SU-DHL-6 (cell line): ENCODE measurements at regions not wholly inside any gene's neighbourhood (a gene's known extent, or its start where the extent isn't known, plus 50 kb on each side); places are given as distances from the start of the nearest gene placed in this dataset.

Source experiments
- H2AFZ ChIP-seq: fragments of 200-600 bp; sonication (generic); 2 replicates; pipeline ENCODE4 v1.6.1; 2014; ENCODE audit warnings: low read depth, mild to moderate bottlenecking, moderate library complexity, mixed read lengths, antibody characterized with exemption, low read length; ENCODE audit not compliant: severe bottlenecking
- H3F3A ChIP-seq: fragments of 200-600 bp; shearing (Covaris generic); 2 replicates; pipeline ENCODE4 v1.6.0; 2016; ENCODE audit warnings: antibody characterized with exemption, mild to moderate bottlenecking; ENCODE audit not compliant: insufficient read depth
- H3K27ac ChIP-seq: fragments of 200-600 bp; sonication (generic); 2 replicates; pipeline ENCODE4 v1.5.1; 2016; ENCODE audit warnings: low read depth, mild to moderate bottlenecking, low read length, moderate library complexity, mixed read lengths
- H3K27me3 ChIP-seq: fragments of 200-600 bp; sonication (generic), shearing (Covaris generic); 2 replicates; pipeline ENCODE4 v1.6.0; 2014; ENCODE audit warnings: mild to moderate bottlenecking, low read length
- H3K36me3 ChIP-seq: fragments of 200-600 bp; sonication (generic); 2 replicates; pipeline ENCODE4 v1.6.1; 2014; ENCODE audit warnings: mild to moderate bottlenecking, low read length, mixed read lengths
- H3K4me2 ChIP-seq: fragments of 300-600, 200-600 bp; shearing (Covaris generic), sonication (generic); 2 replicates; pipeline ENCODE4 v1.6.0; 2014; ENCODE audit warnings: low read length, low read depth, mild to moderate bottlenecking; ENCODE audit not compliant: poor library complexity, severe bottlenecking
- H3K4me3 ChIP-seq: fragments of 200-600 bp; sonication (generic); 2 replicates; pipeline ENCODE4 v1.5.1; 2014; ENCODE audit warnings: antibody characterized with exemption, low read length, mild to moderate bottlenecking, mixed read lengths; ENCODE audit not compliant: insufficient read depth, poor library complexity, severe bottlenecking
- H3K79me2 ChIP-seq: fragments of 200-600 bp; sonication (generic); 2 replicates; pipeline ENCODE4 v1.6.1; 2014; ENCODE audit warnings: mild to moderate bottlenecking, low read length, moderate library complexity; ENCODE audit not compliant: insufficient read depth
- H3K9ac ChIP-seq: fragments of 200-600 bp; sonication (generic); 2 replicates; pipeline ENCODE4 v1.7.0; 2014; ENCODE audit warnings: mild to moderate bottlenecking, low read length
- H3K9me2 ChIP-seq: fragments of 200-600 bp; sonication (generic); replicated peaks from 2 replicates; pipeline ENCODE4 v1.6.1; 2014; ENCODE audit warnings: low read length; ENCODE audit not compliant: insufficient read depth
- H3K9me3 ChIP-seq: fragments of 200-600 bp; sonication (generic); 2 replicates; pipeline ENCODE4 v1.6.1; 2014; ENCODE audit warnings: low read length, mixed read lengths; ENCODE audit not compliant: insufficient read depth
- H4K20me1 ChIP-seq: fragments of 200-600 bp; sonication (generic); 2 replicates; pipeline ENCODE4 v1.6.1; 2014; ENCODE audit warnings: low read depth, mild to moderate bottlenecking, antibody characterized with exemption, low read length, moderate library complexity, mixed read lengths
- CTCF ChIP-seq: fragments of 200-600 bp; sonication (generic); IDR thresholded peaks from one replicate; pipeline ENCODE4 v1.5.1; 2017; ENCODE audit warnings: antibody characterized with exemption, mild to moderate bottlenecking, low read length, moderate library complexity; ENCODE audit not compliant: insufficient read depth, poor library complexity, severe bottlenecking
- EZH2phosphoT487 ChIP-seq: fragments of 200-600 bp; sonication (generic), shearing (Covaris generic); conservative IDR thresholded peaks from 2 replicates; pipeline ENCODE4 v1.6.1; 2018; ENCODE audit warnings: mild to moderate bottlenecking, antibody characterized with exemption, low read length, moderate library complexity, mixed read lengths

GRCh38 chr7:3154881-3155494, 111.3 kb upstream of the CARD11 start:
- Histone ChIP-seq H3F3A (no peaks in the 10 kb centered on the region), H3K4me2 (no peak overlapping the region), H3K36me3 (no peaks in the 10 kb centered on the region), H3K9me2 (no peaks in the 10 kb centered on the region), H3K79me2 (no peaks in the 10 kb centered on the region), H2AFZ (no peak overlapping the region), H3K27ac (no peak overlapping the region), H3K27me3 (no peaks in the 10 kb centered on the region), H4K20me1 (no peaks in the 10 kb centered on the region), H3K9ac (no peak overlapping the region), H3K9me3 (no peaks in the 10 kb centered on the region), H3K4me3 (no peak overlapping the region)
- TF ChIP-seq EZH2phosphoT487 = no peak
- TF ChIP-seq CTCF = peak; percentile 86

- TF ChIP-seq EZH2phosphoT487 = no peak
- no peak for TF ChIP-seq CTCF
- H2AFZ ChIP-seq = no peak overlapping the region
Measured at GRCh38 chr7:3156508-3156907, 112.8 kb upstream of the CARD11 start.

GRCh38 chr7:3157566-3158287, 114.1 kb upstream of the CARD11 start:
- H3K9me2 ChIP-seq = no peaks in the 10 kb centered on the region
- TF ChIP-seq CTCF = no peak
- no peak for TF ChIP-seq EZH2phosphoT487

More at GRCh38 chr7:3156508-3156907, 112.8 kb upstream of the CARD11 start:
- H3K36me3 ChIP-seq = no peaks in the 10 kb centered on the region
- H3K27ac ChIP-seq = no peak overlapping the region
- no peaks in the 10 kb centered on the region for H4K20me1 ChIP-seq
- no peak overlapping the region for H3K4me3 ChIP-seq
- H3F3A ChIP-seq = no peaks in the 10 kb centered on the region
- H3K27me3 ChIP-seq = no peaks in the 10 kb centered on the region
- no peaks in the 10 kb centered on the region for H3K9me3 ChIP-seq
- H3K9me2 ChIP-seq = no peaks in the 10 kb centered on the region
- H3K4me2 ChIP-seq = no peak overlapping the region
- no peaks in the 10 kb centered on the region for H3K79me2 ChIP-seq
- no peak overlapping the region for H3K9ac ChIP-seq

More at GRCh38 chr7:3157566-3158287, 114.1 kb upstream of the CARD11 start:
- Histone ChIP-seq H3K27ac (no peak overlapping the region), H3K27me3 (no peaks in the 10 kb centered on the region), H3K9ac (no peak overlapping the region), H3K79me2 (no peaks in the 10 kb centered on the region), H3F3A (no peaks in the 10 kb centered on the region), H4K20me1 (no peaks in the 10 kb centered on the region), H3K9me3 (no peaks in the 10 kb centered on the region), H3K4me3 (no peak overlapping the region), H2AFZ (no peak overlapping the region), H3K36me3 (no peaks in the 10 kb centered on the region), H3K4me2 (no peak overlapping the region)
